ENCODE measurements at regions not wholly inside any gene's neighbourhood (a gene's known extent, or its start where the extent isn't known, plus 50 kb on each side); places are given as distances from the start of the nearest gene placed in this dataset.

GRCh38 chr6:169893624-169894023 is 142.2 kb downstream of the ERMARD start:
- H3K9me3 ChIP-seq (ENCODE audit: control insufficient read depth, low read length): peaks cover 14% of the 10 kb centered on the region
- H3K23ac ChIP-seq (ENCODE audit: low read length in 2 of 2): no peak overlapping the region
- no peaks in the 10 kb centered on the region for H3K79me1 ChIP-seq (replicated peaks; ENCODE audit: low read length, poor library complexity, severe bottlenecking)
- peaks cover 0 to 11% of the 10 kb centered on the region in 2 experiments for H3K27me3 ChIP-seq (ENCODE audit: control insufficient read depth in 1 of 2, insufficient read depth in 1 of 2, low read length in 2 of 2)
- no peaks in the 10 kb centered on the region for H3K4me1 ChIP-seq (ENCODE audit: control insufficient read depth, insufficient read depth, low read depth, low read length)
- no peak overlapping the region for H2BK120ac ChIP-seq (ENCODE audit: low read depth, low read length)
- no peak overlapping the region for H2BK15ac ChIP-seq (ENCODE audit: low read depth, poor library complexity, severe bottlenecking)
- no peak overlapping the region for H4K8ac ChIP-seq (ENCODE audit: low read length)
- no peak overlapping the region for H3K4me2 ChIP-seq (ENCODE audit: low read length, poor library complexity, severe bottlenecking)
- 77% methylated on average over 8 of the region's 8 CpGs for WGBS
- no peaks in the 10 kb centered on the region for H3K36me3 ChIP-seq (ENCODE audit: control insufficient read depth in 1 of 2, insufficient read depth in 2 of 2, low read depth in 1 of 2, low read length in 2 of 2)
- no peak overlapping the region for H3K4ac ChIP-seq (ENCODE audit: low read depth in 1 of 2, low read length in 2 of 2)
- no peak overlapping the region for H3K14ac ChIP-seq (ENCODE audit: low read length in 2 of 2)
- no peak overlapping the region for H2BK5ac ChIP-seq (ENCODE audit: low read depth, low read length, poor library complexity, severe bottlenecking)
- H3K9ac ChIP-seq (ENCODE audit: low read length): no peak overlapping the region
- no peak overlapping the region for H3K18ac ChIP-seq (ENCODE audit: low read depth in 1 of 2, low read length in 2 of 2)
- H2AK5ac ChIP-seq (ENCODE audit: low read length, severe bottlenecking): no peak overlapping the region
- H3K4me3 ChIP-seq (ENCODE audit: insufficient read depth in 1 of 2, low read depth in 1 of 2, low read length in 2 of 2): no peak overlapping the region
- DNase-seq: no peak
- H2BK12ac ChIP-seq (ENCODE audit: low read length in 2 of 2): no peak overlapping the region
- no peak overlapping the region for H2AFZ ChIP-seq (ENCODE audit: low read depth, low read length)
- H4K91ac ChIP-seq (ENCODE audit: low read length): no peak overlapping the region
- H3K27ac ChIP-seq (ENCODE audit: low read length, poor library complexity, severe bottlenecking): no peak overlapping the region

GRCh38 chr6:169891846-169892245 is 140.4 kb downstream of the ERMARD start:
- H2BK15ac ChIP-seq (ENCODE audit: low read depth, poor library complexity, severe bottlenecking): no peak overlapping the region
- H3K27me3 ChIP-seq (ENCODE audit: control insufficient read depth in 1 of 2, insufficient read depth in 1 of 2, low read length in 2 of 2): peaks cover 0 to 11% of the 10 kb centered on the region in 2 experiments
- H3K14ac ChIP-seq (ENCODE audit: low read length in 2 of 2): no peak overlapping the region
- H2AK5ac ChIP-seq (ENCODE audit: low read length, severe bottlenecking): no peak overlapping the region
- no peak for DNase-seq
- H3K4me3 ChIP-seq (ENCODE audit: insufficient read depth in 1 of 2, low read depth in 1 of 2, low read length in 2 of 2): no peak overlapping the region
- H2BK5ac ChIP-seq (ENCODE audit: low read depth, low read length, poor library complexity, severe bottlenecking): no peak overlapping the region
- no peaks in the 10 kb centered on the region for H3K4me1 ChIP-seq (ENCODE audit: control insufficient read depth, insufficient read depth, low read depth, low read length)
- H3K4ac ChIP-seq (ENCODE audit: low read depth in 1 of 2, low read length in 2 of 2): no peak overlapping the region
- H4K8ac ChIP-seq (ENCODE audit: low read length): no peak overlapping the region
- H2AFZ ChIP-seq (ENCODE audit: low read depth, low read length): no peak overlapping the region
- H3K18ac ChIP-seq (ENCODE audit: low read depth in 1 of 2, low read length in 2 of 2): no peak overlapping the region
- no peak overlapping the region for H2BK12ac ChIP-seq (ENCODE audit: low read length in 2 of 2)
- no peak overlapping the region for H3K9ac ChIP-seq (ENCODE audit: low read length)
- no peak overlapping the region for H3K27ac ChIP-seq (ENCODE audit: low read length, poor library complexity, severe bottlenecking)
- no peak overlapping the region for H3K4me2 ChIP-seq (ENCODE audit: low read length, poor library complexity, severe bottlenecking)
- H4K91ac ChIP-seq (ENCODE audit: low read length): no peak overlapping the region
- no peaks in the 10 kb centered on the region for H3K79me1 ChIP-seq (replicated peaks; ENCODE audit: low read length, poor library complexity, severe bottlenecking)
- H3K23ac ChIP-seq (ENCODE audit: low read length in 2 of 2): no peak overlapping the region
- H3K9me3 ChIP-seq (ENCODE audit: control insufficient read depth, low read length): peaks cover 11% of the 10 kb centered on the region
- no peaks in the 10 kb centered on the region for H3K36me3 ChIP-seq (ENCODE audit: control insufficient read depth in 1 of 2, insufficient read depth in 2 of 2, low read depth in 1 of 2, low read length in 2 of 2)
- WGBS: 43% methylated on average over 11 of the region's 11 CpGs
- H2BK120ac ChIP-seq (ENCODE audit: low read depth, low read length): no peak overlapping the region

- Histone ChIP-seq H3K14ac (ENCODE audit: low read length in 2 of 2) (no peak overlapping the region), H3K9ac (ENCODE audit: low read length) (no peak overlapping the region), H4K8ac (ENCODE audit: low read length) (no peak overlapping the region), H3K4ac (ENCODE audit: low read depth in 1 of 2, low read length in 2 of 2) (no peak overlapping the region), H3K23ac (ENCODE audit: low read length in 2 of 2) (no peak overlapping the region), H3K4me1 (ENCODE audit: control insufficient read depth, insufficient read depth, low read depth, low read length) (no peaks in the 10 kb centered on the region), H2BK5ac (ENCODE audit: low read depth, low read length, poor library complexity, severe bottlenecking) (no peak overlapping the region), H2AK5ac (ENCODE audit: low read length, severe bottlenecking) (no peak overlapping the region), H3K9me3 (ENCODE audit: control insufficient read depth, low read length) (peaks cover 11% of the 10 kb centered on the region), H3K18ac (ENCODE audit: low read depth in 1 of 2, low read length in 2 of 2) (no peak overlapping the region), H3K36me3 (ENCODE audit: control insufficient read depth in 1 of 2, insufficient read depth in 2 of 2, low read depth in 1 of 2, low read length in 2 of 2) (no peaks in the 10 kb centered on the region), H3K79me1 (replicated peaks; ENCODE audit: low read length, poor library complexity, severe bottlenecking) (no peaks in the 10 kb centered on the region), H2BK15ac (ENCODE audit: low read depth, poor library complexity, severe bottlenecking) (no peak overlapping the region), H3K27ac (ENCODE audit: low read length, poor library complexity, severe bottlenecking) (no peak overlapping the region), H4K91ac (ENCODE audit: low read length) (no peak overlapping the region), H3K4me2 (ENCODE audit: low read length, poor library complexity, severe bottlenecking) (no peak overlapping the region), H3K4me3 (ENCODE audit: insufficient read depth in 1 of 2, low read depth in 1 of 2, low read length in 2 of 2) (no peak overlapping the region), H3K27me3 (ENCODE audit: control insufficient read depth in 1 of 2, insufficient read depth in 1 of 2, low read length in 2 of 2) (peaks cover 0 to 11% of the 10 kb centered on the region in 2 experiments), H2BK120ac (ENCODE audit: low read depth, low read length) (no peak overlapping the region), H2AFZ (ENCODE audit: low read depth, low read length) (no peak overlapping the region), H2BK12ac (ENCODE audit: low read length in 2 of 2) (no peak overlapping the region)
- no peak for DNase-seq
- WGBS: 59% methylated on average over 8 of the region's 8 CpGs
These were observed 140.0 kb downstream of the ERMARD start for GRCh38 chr6:169891421-169891820.

GRCh38 chr6:169890901-169891300 is 139.5 kb downstream of the ERMARD start:
- H3K4me3 ChIP-seq (ENCODE audit: insufficient read depth in 1 of 2, low read depth in 1 of 2, low read length in 2 of 2): no peak overlapping the region
- H3K9ac ChIP-seq (ENCODE audit: low read length): no peak overlapping the region
- WGBS: 66% methylated on average over 7 of the region's 7 CpGs
- no peak overlapping the region for H2AK5ac ChIP-seq (ENCODE audit: low read length, severe bottlenecking)
- peaks cover 0 to 11% of the 10 kb centered on the region in 2 experiments for H3K27me3 ChIP-seq (ENCODE audit: control insufficient read depth in 1 of 2, insufficient read depth in 1 of 2, low read length in 2 of 2)
- H3K18ac ChIP-seq (ENCODE audit: low read depth in 1 of 2, low read length in 2 of 2): no peak overlapping the region
- H3K36me3 ChIP-seq (ENCODE audit: control insufficient read depth in 1 of 2, insufficient read depth in 2 of 2, low read depth in 1 of 2, low read length in 2 of 2): no peaks in the 10 kb centered on the region
- H4K91ac ChIP-seq (ENCODE audit: low read length): no peak overlapping the region
- H3K79me1 ChIP-seq (replicated peaks; ENCODE audit: low read length, poor library complexity, severe bottlenecking): no peaks in the 10 kb centered on the region
- H3K27ac ChIP-seq (ENCODE audit: low read length, poor library complexity, severe bottlenecking): no peak overlapping the region
- DNase-seq: no peak
- no peak overlapping the region for H2BK12ac ChIP-seq (ENCODE audit: low read length in 2 of 2)
- no peak overlapping the region for H3K23ac ChIP-seq (ENCODE audit: low read length in 2 of 2)
- no peak overlapping the region for H3K4ac ChIP-seq (ENCODE audit: low read depth in 1 of 2, low read length in 2 of 2)
- peaks cover 11% of the 10 kb centered on the region for H3K9me3 ChIP-seq (ENCODE audit: control insufficient read depth, low read length)
- no peaks in the 10 kb centered on the region for H3K4me1 ChIP-seq (ENCODE audit: control insufficient read depth, insufficient read depth, low read depth, low read length)
- no peak overlapping the region for H3K4me2 ChIP-seq (ENCODE audit: low read length, poor library complexity, severe bottlenecking)
- no peak overlapping the region for H2BK5ac ChIP-seq (ENCODE audit: low read depth, low read length, poor library complexity, severe bottlenecking)
- H2BK120ac ChIP-seq (ENCODE audit: low read depth, low read length): no peak overlapping the region
- H3K14ac ChIP-seq (ENCODE audit: low read length in 2 of 2): no peak overlapping the region
- H2AFZ ChIP-seq (ENCODE audit: low read depth, low read length): no peak overlapping the region
- H2BK15ac ChIP-seq (ENCODE audit: low read depth, poor library complexity, severe bottlenecking): no peak overlapping the region
- no peak overlapping the region for H4K8ac ChIP-seq (ENCODE audit: low read length)

Measured in mesenchymal stem cell (in vitro differentiated cells and primary cell).